H1 (cell line): ENCODE measurements at regions not wholly inside any gene's neighbourhood (a gene's known extent, or its start where the extent isn't known, plus 50 kb on each side); places are given as distances from the start of the nearest gene placed in this dataset.

Experiments
- EGR1 ChIP-seq: IDR thresholded peaks from 2 replicates; pipeline ENCODE4 v1.6.1; 2011; ENCODE audit warnings: low read depth, low read length, borderline replicate concordance
- POLR2AphosphoS5 ChIP-seq: IDR thresholded peaks from 2 replicates; pipeline ENCODE4 v1.6.1; 2011; ENCODE audit warnings: low read depth, low read length
- TEAD4 ChIP-seq: IDR thresholded peaks from 2 replicates; pipeline ENCODE4 v1.6.1; 2012; ENCODE audit warnings: low read depth, low read length, inconsistent platforms, mixed read lengths
- TF ChIP-seq, protein P1 (sequence below): fragments of 300-600 bp; sonication (generic); IDR thresholded peaks from 2 replicates; pipeline ENCODE4 v1.7.1; 2012; ENCODE audit warnings: low read length, moderate library complexity, mild to moderate bottlenecking, inconsistent platforms; ENCODE audit not compliant: insufficient replicate concordance

DNA sequence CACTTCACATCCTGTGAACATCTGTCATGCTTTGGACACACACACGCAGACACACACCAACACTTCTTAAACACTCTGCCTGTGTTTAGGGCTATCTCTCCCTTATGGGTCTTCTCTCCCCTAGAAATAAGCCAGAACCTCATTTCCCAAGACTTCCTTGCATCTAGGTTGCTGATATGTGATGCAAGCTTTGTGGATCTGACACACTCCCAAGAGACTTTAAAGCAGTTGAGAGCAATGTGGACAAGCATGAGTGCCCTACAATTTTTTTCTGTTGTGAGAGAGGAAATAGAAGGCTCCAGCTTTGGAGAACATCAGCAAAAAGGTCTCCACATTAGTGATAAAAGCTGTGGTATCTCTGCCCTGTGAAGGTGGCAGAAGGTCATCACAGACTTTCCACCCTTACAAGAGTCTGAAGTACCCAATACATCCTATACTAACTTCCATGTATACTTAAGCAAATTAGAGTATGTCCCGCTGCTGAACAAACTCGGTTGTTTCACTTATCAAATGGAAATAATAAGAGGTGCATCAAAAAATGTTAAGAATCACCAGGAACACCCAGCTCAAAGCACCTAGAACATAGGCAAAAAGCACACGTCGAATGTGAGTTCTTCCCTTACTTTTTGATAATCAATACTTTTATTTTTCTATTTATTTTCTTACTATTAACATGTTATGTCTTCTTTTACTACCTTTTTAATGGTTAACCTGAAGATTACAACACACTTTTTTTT is 267.6 kb downstream of the SETD4 start (continued):
- TF ChIP-seq, protein P1, sequence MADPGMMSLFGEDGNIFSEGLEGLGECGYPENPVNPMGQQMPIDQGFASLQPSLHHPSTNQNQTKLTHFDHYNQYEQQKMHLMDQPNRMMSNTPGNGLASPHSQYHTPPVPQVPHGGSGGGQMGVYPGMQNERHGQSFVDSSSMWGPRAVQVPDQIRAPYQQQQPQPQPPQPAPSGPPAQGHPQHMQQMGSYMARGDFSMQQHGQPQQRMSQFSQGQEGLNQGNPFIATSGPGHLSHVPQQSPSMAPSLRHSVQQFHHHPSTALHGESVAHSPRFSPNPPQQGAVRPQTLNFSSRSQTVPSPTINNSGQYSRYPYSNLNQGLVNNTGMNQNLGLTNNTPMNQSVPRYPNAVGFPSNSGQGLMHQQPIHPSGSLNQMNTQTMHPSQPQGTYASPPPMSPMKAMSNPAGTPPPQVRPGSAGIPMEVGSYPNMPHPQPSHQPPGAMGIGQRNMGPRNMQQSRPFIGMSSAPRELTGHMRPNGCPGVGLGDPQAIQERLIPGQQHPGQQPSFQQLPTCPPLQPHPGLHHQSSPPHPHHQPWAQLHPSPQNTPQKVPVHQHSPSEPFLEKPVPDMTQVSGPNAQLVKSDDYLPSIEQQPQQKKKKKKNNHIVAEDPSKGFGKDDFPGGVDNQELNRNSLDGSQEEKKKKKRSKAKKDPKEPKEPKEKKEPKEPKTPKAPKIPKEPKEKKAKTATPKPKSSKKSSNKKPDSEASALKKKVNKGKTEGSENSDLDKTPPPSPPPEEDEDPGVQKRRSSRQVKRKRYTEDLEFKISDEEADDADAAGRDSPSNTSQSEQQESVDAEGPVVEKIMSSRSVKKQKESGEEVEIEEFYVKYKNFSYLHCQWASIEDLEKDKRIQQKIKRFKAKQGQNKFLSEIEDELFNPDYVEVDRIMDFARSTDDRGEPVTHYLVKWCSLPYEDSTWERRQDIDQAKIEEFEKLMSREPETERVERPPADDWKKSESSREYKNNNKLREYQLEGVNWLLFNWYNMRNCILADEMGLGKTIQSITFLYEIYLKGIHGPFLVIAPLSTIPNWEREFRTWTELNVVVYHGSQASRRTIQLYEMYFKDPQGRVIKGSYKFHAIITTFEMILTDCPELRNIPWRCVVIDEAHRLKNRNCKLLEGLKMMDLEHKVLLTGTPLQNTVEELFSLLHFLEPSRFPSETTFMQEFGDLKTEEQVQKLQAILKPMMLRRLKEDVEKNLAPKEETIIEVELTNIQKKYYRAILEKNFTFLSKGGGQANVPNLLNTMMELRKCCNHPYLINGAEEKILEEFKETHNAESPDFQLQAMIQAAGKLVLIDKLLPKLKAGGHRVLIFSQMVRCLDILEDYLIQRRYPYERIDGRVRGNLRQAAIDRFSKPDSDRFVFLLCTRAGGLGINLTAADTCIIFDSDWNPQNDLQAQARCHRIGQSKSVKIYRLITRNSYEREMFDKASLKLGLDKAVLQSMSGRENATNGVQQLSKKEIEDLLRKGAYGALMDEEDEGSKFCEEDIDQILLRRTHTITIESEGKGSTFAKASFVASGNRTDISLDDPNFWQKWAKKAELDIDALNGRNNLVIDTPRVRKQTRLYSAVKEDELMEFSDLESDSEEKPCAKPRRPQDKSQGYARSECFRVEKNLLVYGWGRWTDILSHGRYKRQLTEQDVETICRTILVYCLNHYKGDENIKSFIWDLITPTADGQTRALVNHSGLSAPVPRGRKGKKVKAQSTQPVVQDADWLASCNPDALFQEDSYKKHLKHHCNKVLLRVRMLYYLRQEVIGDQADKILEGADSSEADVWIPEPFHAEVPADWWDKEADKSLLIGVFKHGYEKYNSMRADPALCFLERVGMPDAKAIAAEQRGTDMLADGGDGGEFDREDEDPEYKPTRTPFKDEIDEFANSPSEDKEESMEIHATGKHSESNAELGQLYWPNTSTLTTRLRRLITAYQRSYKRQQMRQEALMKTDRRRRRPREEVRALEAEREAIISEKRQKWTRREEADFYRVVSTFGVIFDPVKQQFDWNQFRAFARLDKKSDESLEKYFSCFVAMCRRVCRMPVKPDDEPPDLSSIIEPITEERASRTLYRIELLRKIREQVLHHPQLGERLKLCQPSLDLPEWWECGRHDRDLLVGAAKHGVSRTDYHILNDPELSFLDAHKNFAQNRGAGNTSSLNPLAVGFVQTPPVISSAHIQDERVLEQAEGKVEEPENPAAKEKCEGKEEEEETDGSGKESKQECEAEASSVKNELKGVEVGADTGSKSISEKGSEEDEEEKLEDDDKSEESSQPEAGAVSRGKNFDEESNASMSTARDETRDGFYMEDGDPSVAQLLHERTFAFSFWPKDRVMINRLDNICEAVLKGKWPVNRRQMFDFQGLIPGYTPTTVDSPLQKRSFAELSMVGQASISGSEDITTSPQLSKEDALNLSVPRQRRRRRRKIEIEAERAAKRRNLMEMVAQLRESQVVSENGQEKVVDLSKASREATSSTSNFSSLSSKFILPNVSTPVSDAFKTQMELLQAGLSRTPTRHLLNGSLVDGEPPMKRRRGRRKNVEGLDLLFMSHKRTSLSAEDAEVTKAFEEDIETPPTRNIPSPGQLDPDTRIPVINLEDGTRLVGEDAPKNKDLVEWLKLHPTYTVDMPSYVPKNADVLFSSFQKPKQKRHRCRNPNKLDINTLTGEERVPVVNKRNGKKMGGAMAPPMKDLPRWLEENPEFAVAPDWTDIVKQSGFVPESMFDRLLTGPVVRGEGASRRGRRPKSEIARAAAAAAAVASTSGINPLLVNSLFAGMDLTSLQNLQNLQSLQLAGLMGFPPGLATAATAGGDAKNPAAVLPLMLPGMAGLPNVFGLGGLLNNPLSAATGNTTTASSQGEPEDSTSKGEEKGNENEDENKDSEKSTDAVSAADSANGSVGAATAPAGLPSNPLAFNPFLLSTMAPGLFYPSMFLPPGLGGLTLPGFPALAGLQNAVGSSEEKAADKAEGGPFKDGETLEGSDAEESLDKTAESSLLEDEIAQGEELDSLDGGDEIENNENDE: no peak
- TF ChIP-seq POLR2AphosphoS5 (no peak), TEAD4 (no peak), EGR1 (no peak)
